ENCODE measurements at regions not wholly inside any gene's neighbourhood (a gene's known extent, or its start where the extent isn't known, plus 50 kb on each side); places are given as distances from the start of the nearest gene placed in this dataset.

DNA sequence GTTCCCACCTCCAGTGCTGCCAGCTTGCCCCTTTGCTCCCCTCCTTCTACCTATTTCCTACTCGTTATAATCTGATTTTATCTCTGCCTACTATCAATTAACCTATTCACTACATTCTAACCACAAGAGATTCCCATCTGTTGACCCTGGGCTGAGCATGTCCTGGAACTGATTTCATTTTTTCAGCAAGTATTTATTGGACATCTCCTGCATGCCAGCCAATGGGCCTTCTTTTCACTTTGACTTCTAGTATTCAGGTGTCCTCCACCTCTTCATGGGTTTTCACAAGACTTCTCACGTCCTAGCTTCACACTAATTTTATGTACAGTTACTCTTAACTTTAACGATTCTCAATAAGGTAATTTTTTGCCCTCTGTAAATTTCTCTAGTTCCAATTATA lies 282.7 kb upstream of the KLHL1 start:
- H3K27me3 ChIP-seq (ENCODE audit: control insufficient read depth, insufficient read depth, low read length) = no peaks in the 10 kb centered on the region
- no peak for FAIRE-seq
- no peak overlapping the region for H3K4me3 ChIP-seq (ENCODE audit: low read depth, low read length)
- no peaks in the 10 kb centered on the region for H3K36me3 ChIP-seq (ENCODE audit: control insufficient read depth, insufficient read depth, low read length)
- TF ChIP-seq, protein P1, sequence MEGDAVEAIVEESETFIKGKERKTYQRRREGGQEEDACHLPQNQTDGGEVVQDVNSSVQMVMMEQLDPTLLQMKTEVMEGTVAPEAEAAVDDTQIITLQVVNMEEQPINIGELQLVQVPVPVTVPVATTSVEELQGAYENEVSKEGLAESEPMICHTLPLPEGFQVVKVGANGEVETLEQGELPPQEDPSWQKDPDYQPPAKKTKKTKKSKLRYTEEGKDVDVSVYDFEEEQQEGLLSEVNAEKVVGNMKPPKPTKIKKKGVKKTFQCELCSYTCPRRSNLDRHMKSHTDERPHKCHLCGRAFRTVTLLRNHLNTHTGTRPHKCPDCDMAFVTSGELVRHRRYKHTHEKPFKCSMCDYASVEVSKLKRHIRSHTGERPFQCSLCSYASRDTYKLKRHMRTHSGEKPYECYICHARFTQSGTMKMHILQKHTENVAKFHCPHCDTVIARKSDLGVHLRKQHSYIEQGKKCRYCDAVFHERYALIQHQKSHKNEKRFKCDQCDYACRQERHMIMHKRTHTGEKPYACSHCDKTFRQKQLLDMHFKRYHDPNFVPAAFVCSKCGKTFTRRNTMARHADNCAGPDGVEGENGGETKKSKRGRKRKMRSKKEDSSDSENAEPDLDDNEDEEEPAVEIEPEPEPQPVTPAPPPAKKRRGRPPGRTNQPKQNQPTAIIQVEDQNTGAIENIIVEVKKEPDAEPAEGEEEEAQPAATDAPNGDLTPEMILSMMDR (IDR thresholded peaks at IDR 0.05; ENCODE audit: insufficient read depth, low read length, severe bottlenecking) = no peak
- DNase-seq (ENCODE audit: low read depth) = no peak

DNA sequence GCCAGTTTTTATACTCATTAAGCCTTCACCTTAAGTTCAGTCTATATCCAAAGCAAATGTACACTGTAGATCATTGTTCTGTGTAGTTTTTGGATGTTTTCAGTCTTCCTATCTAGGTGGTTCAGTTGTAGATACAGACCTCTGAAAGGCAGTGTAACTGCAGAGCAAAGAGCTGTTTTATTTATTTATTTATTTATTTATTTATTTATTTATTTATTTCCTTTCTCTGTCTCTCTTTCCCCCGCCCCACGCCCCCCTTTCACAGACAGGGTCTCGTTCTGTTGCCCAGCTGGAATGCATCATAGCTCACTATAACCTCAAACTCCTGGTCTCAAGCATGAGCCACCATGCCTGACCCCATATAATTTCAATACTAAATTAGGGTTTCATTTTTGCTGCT lies 281.8 kb upstream of the KLHL1 start:
- TF ChIP-seq, protein P1 (IDR thresholded peaks at IDR 0.05; ENCODE audit: insufficient read depth, low read length, severe bottlenecking) = no peak
- DNase-seq (ENCODE audit: low read depth) (no peak), FAIRE-seq (no peak)
- Histone ChIP-seq H3K4me3 (ENCODE audit: low read depth, low read length) (no peak overlapping the region), H3K36me3 (ENCODE audit: control insufficient read depth, insufficient read depth, low read length) (no peaks in the 10 kb centered on the region), H3K27me3 (ENCODE audit: control insufficient read depth, insufficient read depth, low read length) (no peaks in the 10 kb centered on the region)

DNA sequence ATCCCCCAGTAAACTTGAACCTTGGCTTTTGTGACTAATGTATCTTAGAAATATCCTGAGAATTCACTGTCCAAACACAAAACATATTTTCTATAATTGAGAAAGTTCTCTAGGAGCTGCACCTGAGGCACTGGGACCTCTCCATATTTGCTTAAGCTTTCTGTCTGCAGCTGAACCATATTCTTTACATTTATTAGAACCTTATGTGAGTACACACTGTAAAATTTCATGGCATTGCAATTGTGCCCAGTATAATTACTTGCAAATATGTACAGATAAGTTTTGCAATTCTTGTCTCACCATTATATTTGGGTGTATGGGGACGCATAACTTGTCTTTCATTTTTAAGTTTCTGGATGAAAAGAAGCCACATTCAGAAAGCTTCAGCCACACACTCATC lies 280.7 kb upstream of the KLHL1 start:
- DNase-seq (ENCODE audit: low read depth) = no peak
- Histone ChIP-seq H3K36me3 (ENCODE audit: control insufficient read depth, insufficient read depth, low read length) (no peaks in the 10 kb centered on the region), H3K4me3 (ENCODE audit: low read depth, low read length) (no peak overlapping the region), H3K27me3 (ENCODE audit: control insufficient read depth, insufficient read depth, low read length) (no peaks in the 10 kb centered on the region)
- TF ChIP-seq, protein P1 (IDR thresholded peaks at IDR 0.05; ENCODE audit: insufficient read depth, low read length, severe bottlenecking) = no peak
- FAIRE-seq = no peak

DNA sequence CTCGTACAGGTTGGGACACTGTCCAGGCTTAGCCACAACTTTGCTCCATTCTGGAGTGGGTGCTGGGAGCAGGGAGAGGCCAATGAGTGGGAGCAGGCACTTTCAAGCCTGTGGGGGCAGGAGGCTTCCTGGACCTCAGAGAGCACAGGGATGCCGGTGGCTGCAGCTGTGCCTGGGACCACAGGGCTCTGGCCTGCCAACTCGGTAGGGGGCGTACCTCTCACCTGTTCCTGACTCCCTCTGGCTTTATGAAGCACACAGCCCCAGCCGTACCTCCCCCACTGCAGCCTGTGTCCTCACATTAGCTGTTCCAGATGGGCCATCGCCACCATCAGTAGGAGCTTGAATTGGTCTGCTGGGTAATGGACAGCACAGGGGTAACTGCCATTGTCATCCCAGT lies 278.7 kb upstream of the KLHL1 start:
- DNase-seq (ENCODE audit: low read depth) = no peak
- TF ChIP-seq, protein P1 (IDR thresholded peaks at IDR 0.05; ENCODE audit: insufficient read depth, low read length, severe bottlenecking) = no peak
- no peak for FAIRE-seq
- no peaks in the 10 kb centered on the region for H3K27me3 ChIP-seq (ENCODE audit: control insufficient read depth, insufficient read depth, low read length)
- H3K4me3 ChIP-seq (ENCODE audit: low read depth, low read length) = no peak overlapping the region
- no peaks in the 10 kb centered on the region for H3K36me3 ChIP-seq (ENCODE audit: control insufficient read depth, insufficient read depth, low read length)

DNA sequence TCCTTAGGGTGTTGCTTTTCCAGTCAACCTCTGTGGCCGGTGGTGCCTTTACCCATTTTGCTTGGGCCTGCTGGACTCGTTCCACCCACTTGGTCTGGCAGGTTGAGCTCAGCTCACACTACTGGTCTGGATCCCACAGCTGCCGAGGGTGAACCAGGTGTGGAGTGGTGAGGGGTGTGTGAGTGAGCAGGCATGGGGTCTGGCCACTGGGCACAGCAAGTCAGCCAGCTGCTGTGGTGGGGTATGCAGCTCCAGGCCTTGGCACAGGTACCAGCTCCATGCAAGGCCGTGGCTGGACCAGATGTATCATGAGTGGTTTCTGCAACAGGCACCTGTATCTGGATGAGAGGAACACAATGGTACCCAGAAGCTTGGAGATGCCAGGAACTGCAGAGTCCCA lies 277.6 kb upstream of the KLHL1 start:
- FAIRE-seq = no peak
- no peak for DNase-seq (ENCODE audit: low read depth)
- H3K4me3 ChIP-seq (ENCODE audit: low read depth, low read length) = no peak overlapping the region
- no peaks in the 10 kb centered on the region for H3K27me3 ChIP-seq (ENCODE audit: control insufficient read depth, insufficient read depth, low read length)
- TF ChIP-seq, protein P1 (IDR thresholded peaks at IDR 0.05; ENCODE audit: insufficient read depth, low read length, severe bottlenecking) = no peak
- no peaks in the 10 kb centered on the region for H3K36me3 ChIP-seq (ENCODE audit: control insufficient read depth, insufficient read depth, low read length)

DNA sequence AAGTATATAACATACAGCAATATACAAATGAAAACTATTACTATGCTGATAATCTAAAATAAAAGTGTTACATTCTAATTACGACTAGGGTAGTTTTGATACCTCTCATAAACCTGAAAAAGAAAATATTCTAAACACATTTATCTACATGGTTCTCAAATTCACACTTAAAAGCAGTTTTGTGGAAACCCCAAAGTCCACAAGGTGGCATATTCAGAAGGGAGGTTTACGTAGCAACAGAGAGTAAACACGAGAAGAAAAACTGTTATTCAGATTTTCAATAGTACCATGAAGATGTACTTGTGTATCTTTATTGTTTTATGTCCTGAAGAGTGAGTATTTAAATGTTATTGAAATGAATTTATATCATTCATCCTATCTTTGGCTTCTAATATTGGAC lies 275.9 kb upstream of the KLHL1 start:
- Histone ChIP-seq H3K36me3 (ENCODE audit: control insufficient read depth, insufficient read depth, low read length) (no peaks in the 10 kb centered on the region), H3K4me3 (ENCODE audit: low read depth, low read length) (no peak overlapping the region), H3K27me3 (ENCODE audit: control insufficient read depth, insufficient read depth, low read length) (no peaks in the 10 kb centered on the region)
- FAIRE-seq = no peak
- DNase-seq (ENCODE audit: low read depth) = no peak
- TF ChIP-seq, protein P1 (IDR thresholded peaks at IDR 0.05; ENCODE audit: insufficient read depth, low read length, severe bottlenecking) = no peak

All from bronchial epithelial cell (primary cell).